Cardiac muscle cell (in vitro differentiated cells and primary cell): ENCODE measurements at regions not wholly inside any gene's neighbourhood (a gene's known extent, or its start where the extent isn't known, plus 50 kb on each side); places are given as distances from the start of the nearest gene placed in this dataset.

Source experiments
- DNase-seq, 2 donors: peaks; one replicate each; pipeline versions ENCODE4 v3.0.0 to v3.0.0-alpha.2; 2010 to 2017; ENCODE audit warnings: low read depth in 1 of 2, low spot score in 1 of 2
- H3K27ac ChIP-seq: fragments of 200-600 bp; sonication (generic); 2 replicates; pipeline ENCODE4 v1.5.1; 2016
- H3K27me3 ChIP-seq: fragments of 200-600 bp; sonication (generic); 2 replicates; pipeline ENCODE4 v1.6.0; 2016; ENCODE audit warnings: control low read depth
- H3K36me3 ChIP-seq: fragments of 200-600 bp; sonication (generic); 2 replicates; pipeline ENCODE4 v1.5.1; 2016; ENCODE audit warnings: control low read depth
- H3K4me1 ChIP-seq: fragments of 200-600 bp; sonication (generic); 2 replicates; pipeline ENCODE4 v1.8.1; 2017; ENCODE audit warnings: low read depth, mild to moderate bottlenecking, mixed run types
- H3K4me3 ChIP-seq: fragments of 200-600 bp; sonication (generic); 2 replicates; pipeline ENCODE4 v1.5.1; 2016; ENCODE audit warnings: mild to moderate bottlenecking
- H3K9me3 ChIP-seq: fragments of 200-600 bp; sonication (generic); 2 replicates; pipeline ENCODE4 v1.5.1; 2017; ENCODE audit warnings: low read depth, mild to moderate bottlenecking, control low read depth
- CTCF ChIP-seq: IDR thresholded peaks from 2 replicates; pipeline ENCODE4 v1.5.1; 2012; ENCODE audit warnings: low read depth, mild to moderate bottlenecking, low read length

- H3K27me3 ChIP-seq, result no peaks in the 10 kb centered on the region
- H3K4me1 ChIP-seq, result no peaks in the 10 kb centered on the region
- no peak for DNase-seq
- H3K36me3 ChIP-seq, result no peaks in the 10 kb centered on the region
- H3K4me3 ChIP-seq, result no peak overlapping the region
- no peak overlapping the region for H3K27ac ChIP-seq
- TF ChIP-seq CTCF, result no peak
- no peaks in the 10 kb centered on the region for H3K9me3 ChIP-seq
Observed at GRCh38 chr1:59184365-59184905, 112.5 kb upstream of the FGGY start.

GRCh38 chr1:59185163-59185860 is 111.6 kb upstream of the FGGY start:
- no peak for TF ChIP-seq CTCF
- Histone ChIP-seq H3K9me3 (no peaks in the 10 kb centered on the region), H3K27me3 (no peaks in the 10 kb centered on the region), H3K36me3 (no peaks in the 10 kb centered on the region), H3K27ac (no peak overlapping the region), H3K4me3 (no peak overlapping the region), H3K4me1 (no peaks in the 10 kb centered on the region)
- DNase-seq, result no peak

- Histone ChIP-seq H3K36me3 (no peaks in the 10 kb centered on the region), H3K27ac (no peak overlapping the region), H3K9me3 (no peaks in the 10 kb centered on the region), H3K27me3 (no peaks in the 10 kb centered on the region), H3K4me1 (no peaks in the 10 kb centered on the region), H3K4me3 (no peak overlapping the region)
- DNase-seq, result peak in 1 of 2 donors; percentile 60
- no peak for TF ChIP-seq CTCF
Observed at GRCh38 chr1:59186656-59187055, 110.2 kb upstream of the FGGY start.

- no peak overlapping the region for H3K4me3 ChIP-seq
- no peak overlapping the region for H3K27ac ChIP-seq
- no peak for DNase-seq
- H3K4me1 ChIP-seq, result no peaks in the 10 kb centered on the region
- no peak for TF ChIP-seq CTCF
- no peaks in the 10 kb centered on the region for H3K27me3 ChIP-seq
- H3K36me3 ChIP-seq, result no peaks in the 10 kb centered on the region
- H3K9me3 ChIP-seq, result no peaks in the 10 kb centered on the region
Observed at GRCh38 chr1:59188413-59189213, 108.3 kb upstream of the FGGY start.

- Histone ChIP-seq H3K9me3 (no peaks in the 10 kb centered on the region), H3K36me3 (no peaks in the 10 kb centered on the region), H3K27ac (no peak overlapping the region), H3K4me1 (no peaks in the 10 kb centered on the region), H3K27me3 (no peaks in the 10 kb centered on the region), H3K4me3 (no peak overlapping the region)
- no peak for TF ChIP-seq CTCF
- no peak for DNase-seq
Observed at GRCh38 chr1:59193443-59194093, 103.3 kb upstream of the FGGY start.
